ENCODE measurements at regions not wholly inside any gene's neighbourhood (a gene's known extent, or its start where the extent isn't known, plus 50 kb on each side); places are given as distances from the start of the nearest gene placed in this dataset.

DNA sequence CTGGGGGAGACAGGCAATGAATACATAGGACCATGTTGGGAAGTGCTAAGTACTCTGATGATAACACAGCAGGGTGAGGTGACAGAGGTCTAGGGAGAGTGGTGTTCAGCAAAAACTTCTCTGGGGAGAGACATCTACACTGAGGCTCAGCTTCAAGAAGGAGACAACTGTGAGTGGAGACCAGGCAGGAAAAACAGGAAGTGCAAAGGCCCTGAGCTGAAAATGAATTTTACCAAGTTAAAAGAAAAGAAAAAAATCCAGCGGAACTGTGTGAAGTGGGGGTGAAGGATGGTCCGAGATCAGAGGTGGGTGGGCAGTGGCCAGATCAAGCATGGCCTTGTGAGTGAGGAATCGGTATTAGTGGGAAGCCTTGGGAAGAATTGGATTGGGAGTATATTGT, 110.1 kb upstream of the CLSTN2 start:
- intact Hi-C loops (cut with DNase I, micrococcal nuclease), result no loop called here
- Mint-ChIP-seq H3K27ac (no peak overlapping the region), H3K4me3 (no peak overlapping the region), H3K36me3 (ENCODE audit: low read depth) (no peaks in the 10 kb centered on the region), H3K27me3 (peaks cover 3% of the 10 kb centered on the region), H3K9me3 (no peaks in the 10 kb centered on the region), H3K4me1 (ENCODE audit: low read depth) (no peaks in the 10 kb centered on the region)
- Histone ChIP-seq H3K4me3 (ENCODE audit: low read length) (no peak overlapping the region), H3K36me3 (ENCODE audit: insufficient read depth, low read length) (no peaks in the 10 kb centered on the region), H3K9me3 (ENCODE audit: control insufficient read depth in 1 of 2, insufficient read depth in 1 of 2, low read length in 2 of 2) (no peaks in the 10 kb centered on the region), H3K4me1 (ENCODE audit: insufficient read depth, low read length) (no peaks in the 10 kb centered on the region), H3K27me3 (ENCODE audit: control insufficient read depth in 1 of 2, insufficient read depth in 2 of 2, low read length in 2 of 2) (no peaks in the 10 kb centered on the region), H3K27ac (ENCODE audit: low read depth in 1 of 2, low read length in 2 of 2) (no peak overlapping the region)
- ChIA-PET POLR2A (no interaction called here), CTCF (no interaction called here)
- TF ChIP-seq, protein P1, sequence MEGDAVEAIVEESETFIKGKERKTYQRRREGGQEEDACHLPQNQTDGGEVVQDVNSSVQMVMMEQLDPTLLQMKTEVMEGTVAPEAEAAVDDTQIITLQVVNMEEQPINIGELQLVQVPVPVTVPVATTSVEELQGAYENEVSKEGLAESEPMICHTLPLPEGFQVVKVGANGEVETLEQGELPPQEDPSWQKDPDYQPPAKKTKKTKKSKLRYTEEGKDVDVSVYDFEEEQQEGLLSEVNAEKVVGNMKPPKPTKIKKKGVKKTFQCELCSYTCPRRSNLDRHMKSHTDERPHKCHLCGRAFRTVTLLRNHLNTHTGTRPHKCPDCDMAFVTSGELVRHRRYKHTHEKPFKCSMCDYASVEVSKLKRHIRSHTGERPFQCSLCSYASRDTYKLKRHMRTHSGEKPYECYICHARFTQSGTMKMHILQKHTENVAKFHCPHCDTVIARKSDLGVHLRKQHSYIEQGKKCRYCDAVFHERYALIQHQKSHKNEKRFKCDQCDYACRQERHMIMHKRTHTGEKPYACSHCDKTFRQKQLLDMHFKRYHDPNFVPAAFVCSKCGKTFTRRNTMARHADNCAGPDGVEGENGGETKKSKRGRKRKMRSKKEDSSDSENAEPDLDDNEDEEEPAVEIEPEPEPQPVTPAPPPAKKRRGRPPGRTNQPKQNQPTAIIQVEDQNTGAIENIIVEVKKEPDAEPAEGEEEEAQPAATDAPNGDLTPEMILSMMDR (IDR thresholded peaks at IDR 0.05), result no peak
- ATAC-seq (ENCODE audit: poor library complexity), result no peak
- DNase-seq, result no peak

DNA sequence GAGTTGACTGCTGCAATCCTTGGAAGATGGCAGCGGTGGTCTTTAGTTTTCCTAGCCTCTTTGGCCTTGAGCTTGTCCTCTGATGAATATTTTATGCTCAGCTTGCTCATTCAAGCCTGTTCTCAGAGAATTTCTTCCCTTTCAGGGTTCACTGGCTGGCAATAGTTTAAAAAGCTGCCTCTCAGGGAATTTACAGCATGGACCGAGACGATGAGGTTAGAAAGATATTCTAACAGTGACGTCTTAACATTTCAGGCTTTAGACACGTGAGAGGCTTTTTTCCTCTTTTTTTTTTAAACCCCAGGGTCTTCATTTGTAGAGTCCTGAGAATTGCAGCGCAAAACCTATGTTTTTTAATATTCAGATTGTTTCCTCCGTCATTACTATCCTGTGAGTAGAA, 120.3 kb upstream of the CLSTN2 start:
- H3K4me3 Mint-ChIP-seq, result no peak overlapping the region
- DNase-seq, result no peak
- TF ChIP-seq, protein P1 (IDR thresholded peaks at IDR 0.05), result no peak

DNA sequence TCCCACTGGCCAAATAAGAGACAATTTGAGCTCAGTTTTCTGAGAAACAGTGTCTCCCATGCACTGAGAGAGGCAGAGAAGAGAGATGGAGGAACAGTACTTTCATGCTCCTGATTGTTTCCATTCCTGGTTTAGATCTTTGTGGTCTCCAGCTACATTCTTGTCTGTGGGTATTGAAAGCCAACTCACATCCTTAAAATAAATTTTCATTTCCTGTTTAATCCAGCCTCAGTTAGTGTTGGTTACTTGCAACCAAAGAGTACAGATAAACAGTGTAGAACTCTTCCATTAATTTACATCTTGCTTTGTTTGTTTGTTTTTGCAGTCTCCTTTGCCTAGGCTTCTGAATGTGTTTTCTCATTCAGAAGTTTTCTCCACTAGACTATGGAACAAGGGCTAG, 123.7 kb upstream of the CLSTN2 start:
- H3K27ac Mint-ChIP-seq, result no peak overlapping the region
- no peaks in the 10 kb centered on the region for H3K27me3 ChIP-seq (ENCODE audit: control insufficient read depth in 1 of 2, insufficient read depth in 2 of 2, low read length in 2 of 2)
- no peak overlapping the region for H3K27ac ChIP-seq (ENCODE audit: low read depth in 1 of 2, low read length in 2 of 2)
- ChIA-PET POLR2A (no interaction called here), CTCF (no interaction called here)
- intact Hi-C loops (cut with DNase I, micrococcal nuclease), result no loop called here
- H3K27me3 Mint-ChIP-seq, result peaks cover 2% of the 10 kb centered on the region
- H3K36me3 Mint-ChIP-seq (ENCODE audit: low read depth), result no peaks in the 10 kb centered on the region
- DNase-seq (no peak), ATAC-seq (ENCODE audit: poor library complexity) (no peak)
- no peaks in the 10 kb centered on the region for H3K4me1 ChIP-seq (ENCODE audit: insufficient read depth, low read length)
- no peaks in the 10 kb centered on the region for H3K9me3 ChIP-seq (ENCODE audit: control insufficient read depth in 1 of 2, insufficient read depth in 1 of 2, low read length in 2 of 2)
- H3K4me3 ChIP-seq (ENCODE audit: low read length), result no peak overlapping the region
- TF ChIP-seq, protein P1 (IDR thresholded peaks at IDR 0.05), result no peak
- H3K36me3 ChIP-seq (ENCODE audit: insufficient read depth, low read length), result no peaks in the 10 kb centered on the region
- no peak overlapping the region for H3K4me3 Mint-ChIP-seq
- H3K4me1 Mint-ChIP-seq (ENCODE audit: low read depth), result no peaks in the 10 kb centered on the region
- no peaks in the 10 kb centered on the region for H3K9me3 Mint-ChIP-seq

More for the DNA sequence above, 120.3 kb upstream of the CLSTN2 start:
- intact Hi-C loops (cut with DNase I, micrococcal nuclease), result no loop called here
- no peak for ATAC-seq (ENCODE audit: poor library complexity)
- no peaks in the 10 kb centered on the region for H3K36me3 Mint-ChIP-seq (ENCODE audit: low read depth)
- ChIA-PET POLR2A (no interaction called here), CTCF (no interaction called here)
- Histone ChIP-seq H3K27ac (ENCODE audit: low read depth in 1 of 2, low read length in 2 of 2) (no peak overlapping the region), H3K27me3 (ENCODE audit: control insufficient read depth in 1 of 2, insufficient read depth in 2 of 2, low read length in 2 of 2) (no peaks in the 10 kb centered on the region), H3K36me3 (ENCODE audit: insufficient read depth, low read length) (no peaks in the 10 kb centered on the region), H3K4me1 (ENCODE audit: insufficient read depth, low read length) (no peaks in the 10 kb centered on the region), H3K9me3 (ENCODE audit: control insufficient read depth in 1 of 2, insufficient read depth in 1 of 2, low read length in 2 of 2) (no peaks in the 10 kb centered on the region), H3K4me3 (ENCODE audit: low read length) (no peak overlapping the region)
- H3K27ac Mint-ChIP-seq, result no peak overlapping the region
- H3K27me3 Mint-ChIP-seq, result peaks cover 4% of the 10 kb centered on the region
- no peaks in the 10 kb centered on the region for H3K4me1 Mint-ChIP-seq (ENCODE audit: low read depth)
- no peaks in the 10 kb centered on the region for H3K9me3 Mint-ChIP-seq
